ENCODE measurements at regions not wholly inside any gene's neighbourhood (a gene's known extent, or its start where the extent isn't known, plus 50 kb on each side); places are given as distances from the start of the nearest gene placed in this dataset.

DNA sequence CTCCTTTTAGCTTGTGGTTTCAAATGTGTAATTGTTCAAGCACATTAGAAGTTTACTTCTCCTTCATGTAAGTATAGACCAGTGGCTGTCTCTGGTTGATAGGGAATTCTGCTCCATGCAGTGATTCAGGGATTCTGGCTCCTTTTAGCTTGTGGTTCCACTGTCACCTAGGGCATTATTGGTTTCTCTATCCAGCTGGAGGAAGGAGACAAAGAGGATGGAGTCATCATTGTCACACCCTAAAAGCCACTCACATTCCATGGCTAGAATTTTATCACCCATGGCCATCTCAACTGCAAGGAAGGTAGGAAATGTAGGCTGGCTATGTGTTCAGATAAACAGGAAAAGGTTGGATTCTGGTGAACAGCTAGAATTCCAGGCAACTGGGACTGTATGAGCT lies 131.2 kb downstream of the URB2 start:
- TF ChIP-seq, protein P1, sequence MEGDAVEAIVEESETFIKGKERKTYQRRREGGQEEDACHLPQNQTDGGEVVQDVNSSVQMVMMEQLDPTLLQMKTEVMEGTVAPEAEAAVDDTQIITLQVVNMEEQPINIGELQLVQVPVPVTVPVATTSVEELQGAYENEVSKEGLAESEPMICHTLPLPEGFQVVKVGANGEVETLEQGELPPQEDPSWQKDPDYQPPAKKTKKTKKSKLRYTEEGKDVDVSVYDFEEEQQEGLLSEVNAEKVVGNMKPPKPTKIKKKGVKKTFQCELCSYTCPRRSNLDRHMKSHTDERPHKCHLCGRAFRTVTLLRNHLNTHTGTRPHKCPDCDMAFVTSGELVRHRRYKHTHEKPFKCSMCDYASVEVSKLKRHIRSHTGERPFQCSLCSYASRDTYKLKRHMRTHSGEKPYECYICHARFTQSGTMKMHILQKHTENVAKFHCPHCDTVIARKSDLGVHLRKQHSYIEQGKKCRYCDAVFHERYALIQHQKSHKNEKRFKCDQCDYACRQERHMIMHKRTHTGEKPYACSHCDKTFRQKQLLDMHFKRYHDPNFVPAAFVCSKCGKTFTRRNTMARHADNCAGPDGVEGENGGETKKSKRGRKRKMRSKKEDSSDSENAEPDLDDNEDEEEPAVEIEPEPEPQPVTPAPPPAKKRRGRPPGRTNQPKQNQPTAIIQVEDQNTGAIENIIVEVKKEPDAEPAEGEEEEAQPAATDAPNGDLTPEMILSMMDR (conservative IDR thresholded peaks at IDR 0.05 in 1 of 2, IDR thresholded peaks at IDR 0.05 in 1 of 2; ENCODE audit: extremely low read depth in 1 of 2, insufficient read depth in 1 of 2, low read depth in 1 of 2, low read length in 2 of 2): no peak
- no peak for TF ChIP-seq EZH2 (IDR thresholded peaks at IDR 0.05; ENCODE audit: borderline replicate concordance, low read length)
